H9 (cell line): ENCODE measurements at regions not wholly inside any gene's neighbourhood (a gene's known extent, or its start where the extent isn't known, plus 50 kb on each side); places are given as distances from the start of the nearest gene placed in this dataset.

Experiments
- DNase-seq: peaks from one replicate; pipeline ENCODE4 v3.0.0-alpha.2; 2017
- H2AFZ ChIP-seq: one replicate; pipeline ENCODE4 v1.6.1; 2013; ENCODE audit warnings: mild to moderate bottlenecking, low read length, control low read depth, moderate library complexity
- H2AK5ac ChIP-seq: 2 replicates; pipeline ENCODE4 v1.6.1; 2013; ENCODE audit warnings: low read length, control low read depth, mixed read lengths; ENCODE audit not compliant: insufficient read length
- H2BK120ac ChIP-seq: one replicate; pipeline ENCODE4 v1.6.1; 2013; ENCODE audit warnings: low read depth, mild to moderate bottlenecking, low read length, control low read depth, inconsistent platforms; ENCODE audit not compliant: poor library complexity, severe bottlenecking
- H2BK12ac ChIP-seq: 2 replicates; pipeline ENCODE4 v1.6.1; 2013; ENCODE audit warnings: low read length, control low read depth, mixed read lengths, low read depth; ENCODE audit not compliant: insufficient read length
- H2BK15ac ChIP-seq: 2 replicates; pipeline ENCODE4 v1.6.1; 2013; ENCODE audit warnings: low read depth, low read length, control low read depth
- H2BK20ac ChIP-seq: one replicate; pipeline ENCODE4 v1.6.1; 2013; ENCODE audit warnings: low read depth, mild to moderate bottlenecking, low read length, control low read depth, inconsistent platforms; ENCODE audit not compliant: poor library complexity, severe bottlenecking
- H2BK5ac ChIP-seq: 2 replicates; pipeline ENCODE4 v1.6.1; 2013; ENCODE audit warnings: low read length, control low read depth, mixed read lengths; ENCODE audit not compliant: insufficient read length
- H3K14ac ChIP-seq: 2 replicates; pipeline ENCODE4 v1.6.1; 2013; ENCODE audit warnings: low read length, control low read depth; ENCODE audit not compliant: insufficient read depth
- H3K18ac ChIP-seq: 2 replicates; pipeline ENCODE4 v1.6.1; 2013; ENCODE audit warnings: low read depth, mild to moderate bottlenecking, mixed read lengths, low read length, control low read depth; ENCODE audit not compliant: insufficient read length
- H3K23ac ChIP-seq: 2 replicates; pipeline ENCODE4 v1.6.1; 2013; ENCODE audit warnings: low read length, control low read depth, mixed read lengths, low read depth; ENCODE audit not compliant: insufficient read length
- H3K23me2 ChIP-seq: 2 replicates; pipeline ENCODE4 v1.6.1; 2013; ENCODE audit warnings: low read depth, mild to moderate bottlenecking, mixed read lengths, low read length, control low read depth; ENCODE audit not compliant: insufficient read length, poor library complexity, severe bottlenecking
- H3K27ac ChIP-seq: 2 replicates; pipeline ENCODE4 v1.5.1; 2013; ENCODE audit warnings: low read length, control low read depth, mixed read lengths, low read depth; ENCODE audit not compliant: insufficient read length
- H3K27me3 ChIP-seq: 2 replicates; pipeline ENCODE4 v1.6.1; 2013; ENCODE audit warnings: low read length, control low read depth, inconsistent platforms; ENCODE audit not compliant: insufficient read depth
- H3K4ac ChIP-seq: 2 replicates; pipeline ENCODE4 v1.6.1; 2013; ENCODE audit warnings: low read depth, mild to moderate bottlenecking, control low read depth, inconsistent platforms, low read length, moderate library complexity
- H3K4me1 ChIP-seq: 2 replicates; pipeline ENCODE4 v1.6.1; 2013; ENCODE audit warnings: low read length, control low read depth, inconsistent platforms; ENCODE audit not compliant: insufficient read depth
- H3K4me2 ChIP-seq: 2 replicates; pipeline ENCODE4 v1.6.1; 2013; ENCODE audit warnings: low read length, control low read depth, mixed read lengths; ENCODE audit not compliant: insufficient read length, insufficient read depth
- H3K56ac ChIP-seq: 2 replicates; pipeline ENCODE4 v1.6.1; 2013; ENCODE audit warnings: low read depth, mild to moderate bottlenecking, mixed read lengths, low read length, control low read depth; ENCODE audit not compliant: insufficient read length
- H3K79me1 ChIP-seq: 2 replicates; pipeline ENCODE4 v1.6.1; 2013; ENCODE audit warnings: low read depth, mild to moderate bottlenecking, moderate library complexity, low read length, control low read depth, inconsistent platforms; ENCODE audit not compliant: insufficient read depth, poor library complexity, severe bottlenecking
- H3K79me2 ChIP-seq: 2 replicates; pipeline ENCODE4 v1.6.1; 2013; ENCODE audit warnings: low read length, control low read depth, inconsistent platforms; ENCODE audit not compliant: insufficient read depth
- H3K9ac ChIP-seq: 2 replicates; pipeline ENCODE4 v1.6.1; 2013; ENCODE audit warnings: low read length, control low read depth, mixed read lengths; ENCODE audit not compliant: insufficient read length; ENCODE audit errors: extremely low read depth
- H3K9me3 ChIP-seq: one replicate; pipeline ENCODE4 v1.6.1; 2013; ENCODE audit warnings: low read depth, low read length, inconsistent platforms; ENCODE audit not compliant: control insufficient read depth
- H3T11ph ChIP-seq: one replicate; pipeline ENCODE4 v1.6.1; 2013; ENCODE audit warnings: mild to moderate bottlenecking, low read length, control low read depth, inconsistent platforms
- H4K20me1 ChIP-seq: one replicate; pipeline ENCODE4 v1.6.1; 2013; ENCODE audit not compliant: control insufficient read depth, insufficient read length, insufficient read depth
- H4K5ac ChIP-seq: 2 replicates; pipeline ENCODE4 v1.6.1; 2013; ENCODE audit warnings: low read depth, mild to moderate bottlenecking, mixed read lengths, low read length, control low read depth; ENCODE audit not compliant: insufficient read length
- H4K8ac ChIP-seq: replicated peaks from 2 replicates; pipeline ENCODE4 v1.6.1; 2013; ENCODE audit warnings: low read length, control low read depth, mixed read lengths, low read depth; ENCODE audit not compliant: insufficient read length
- H4K91ac ChIP-seq: 2 replicates; pipeline ENCODE4 v1.6.1; 2013; ENCODE audit warnings: low read depth, mild to moderate bottlenecking, moderate library complexity, mixed read lengths, low read length, control low read depth; ENCODE audit not compliant: insufficient read length
- H3K27ac Mint-ChIP-seq, 3 experiments: 2 replicates in 2 of 3; 3 replicates in 1 of 3; pipeline ENCODE4 v1.8.0; 2020 to 2021; ENCODE audit warnings: mixed read lengths in 3 of 3, mild to moderate bottlenecking in 1 of 3, moderate library complexity in 1 of 3
- H3K27me3 Mint-ChIP-seq: 2 replicates; pipeline ENCODE4 v1.8.0; 2021; ENCODE audit warnings: low read depth, mild to moderate bottlenecking, moderate library complexity, mixed read lengths
- H3K36me3 Mint-ChIP-seq, 3 experiments: 2 replicates in 2 of 3; 3 replicates in 1 of 3; pipeline ENCODE4 v1.8.0; 2020 to 2021; ENCODE audit warnings: low read depth in 3 of 3, mixed read lengths in 3 of 3; ENCODE audit not compliant: insufficient read depth in 1 of 3
- H3K4me1 Mint-ChIP-seq, 2 experiments: 2 replicates each; pipeline ENCODE4 v1.8.0; 2020; ENCODE audit warnings: mixed read lengths in 2 of 2
- H3K4me3 Mint-ChIP-seq, 2 experiments: 2 replicates in 1 of 2; 3 replicates in 1 of 2; pipeline ENCODE4 v1.8.0; 2020 to 2021; ENCODE audit warnings: mild to moderate bottlenecking in 2 of 2, mixed read lengths in 2 of 2, moderate library complexity in 1 of 2
- H3K9me3 Mint-ChIP-seq, 2 experiments: 2 replicates in 1 of 2; 3 replicates in 1 of 2; pipeline ENCODE4 v1.8.0; 2020; ENCODE audit warnings: mild to moderate bottlenecking in 2 of 2, mixed read lengths in 2 of 2, moderate library complexity in 1 of 2
- WGBS: extraction: QIAGEN DNeasy Blood & Tissue Kit; methylation state at CpG from one replicate; pipeline ENCODE4 v1.1.7; 2013; ENCODE audit warnings: missing lambda C conversion rate, low lambda C conversion rate, mixed read lengths; ENCODE audit not compliant: insufficient read length; ENCODE audit errors: extremely low coverage; 5-methylcytosine and 5-hydroxymethylcytosine counted together
- TF ChIP-seq, protein P1 (sequence below): fragments of 200-600 bp; sonication (generic); conservative IDR thresholded peaks from 3 replicates; pipeline ENCODE4 v1.8.0; 2021; ENCODE audit warnings: antibody characterized with exemption, mild to moderate bottlenecking

DNA sequence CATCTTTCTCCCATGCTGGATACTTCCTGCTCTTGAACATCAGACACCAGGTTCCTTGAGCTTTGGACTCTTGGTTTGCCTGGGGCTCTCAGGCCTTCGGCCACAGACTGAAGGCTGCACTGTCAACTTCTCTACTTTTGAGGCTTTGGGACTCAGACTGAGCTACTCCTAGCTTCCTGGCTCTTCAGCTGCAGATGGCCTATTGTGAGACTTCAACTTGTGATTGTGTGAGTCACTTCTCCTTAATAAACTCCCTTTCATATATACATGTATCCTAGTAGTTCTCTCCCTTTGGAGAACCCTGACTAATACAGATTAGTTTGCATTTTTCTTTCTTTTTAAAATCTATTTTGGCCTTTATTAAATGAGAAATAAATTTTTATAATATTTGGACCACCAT is 276.2 kb upstream of the SEMA3C start:
- H2AFZ ChIP-seq = no peak overlapping the region
- no peak overlapping the region for H3K23ac ChIP-seq
- no peaks in the 10 kb centered on the region for H3K4me1 Mint-ChIP-seq
- H2BK120ac ChIP-seq = no peak overlapping the region
- DNase-seq = no peak
- no peak overlapping the region for H3T11ph ChIP-seq
- no peak overlapping the region for H3K27ac Mint-ChIP-seq
- no peak overlapping the region for H3K18ac ChIP-seq
- no peaks in the 10 kb centered on the region for H3K27me3 ChIP-seq
- no peak overlapping the region for H3K4me2 ChIP-seq
- no peak overlapping the region for H3K9ac ChIP-seq
- no peaks in the 10 kb centered on the region for H4K20me1 ChIP-seq
- no peak overlapping the region for H3K56ac ChIP-seq
- no peaks in the 10 kb centered on the region for H3K9me3 ChIP-seq
- H3K27ac ChIP-seq = no peak overlapping the region
- H3K79me2 ChIP-seq = no peaks in the 10 kb centered on the region
- no peak overlapping the region for H3K4ac ChIP-seq
- H2BK15ac ChIP-seq = no peak overlapping the region
- H4K91ac ChIP-seq = no peak overlapping the region
- H3K4me3 Mint-ChIP-seq = no peak overlapping the region
- H2BK5ac ChIP-seq = no peak overlapping the region
- H4K5ac ChIP-seq = no peak overlapping the region
- no peak overlapping the region for H2BK12ac ChIP-seq
- no peaks in the 10 kb centered on the region for H3K9me3 Mint-ChIP-seq
- H2AK5ac ChIP-seq = no peak overlapping the region
- H3K4me1 ChIP-seq = no peaks in the 10 kb centered on the region
- no peak overlapping the region for H3K14ac ChIP-seq
- H3K27me3 Mint-ChIP-seq = no peaks in the 10 kb centered on the region
- TF ChIP-seq, protein P1, sequence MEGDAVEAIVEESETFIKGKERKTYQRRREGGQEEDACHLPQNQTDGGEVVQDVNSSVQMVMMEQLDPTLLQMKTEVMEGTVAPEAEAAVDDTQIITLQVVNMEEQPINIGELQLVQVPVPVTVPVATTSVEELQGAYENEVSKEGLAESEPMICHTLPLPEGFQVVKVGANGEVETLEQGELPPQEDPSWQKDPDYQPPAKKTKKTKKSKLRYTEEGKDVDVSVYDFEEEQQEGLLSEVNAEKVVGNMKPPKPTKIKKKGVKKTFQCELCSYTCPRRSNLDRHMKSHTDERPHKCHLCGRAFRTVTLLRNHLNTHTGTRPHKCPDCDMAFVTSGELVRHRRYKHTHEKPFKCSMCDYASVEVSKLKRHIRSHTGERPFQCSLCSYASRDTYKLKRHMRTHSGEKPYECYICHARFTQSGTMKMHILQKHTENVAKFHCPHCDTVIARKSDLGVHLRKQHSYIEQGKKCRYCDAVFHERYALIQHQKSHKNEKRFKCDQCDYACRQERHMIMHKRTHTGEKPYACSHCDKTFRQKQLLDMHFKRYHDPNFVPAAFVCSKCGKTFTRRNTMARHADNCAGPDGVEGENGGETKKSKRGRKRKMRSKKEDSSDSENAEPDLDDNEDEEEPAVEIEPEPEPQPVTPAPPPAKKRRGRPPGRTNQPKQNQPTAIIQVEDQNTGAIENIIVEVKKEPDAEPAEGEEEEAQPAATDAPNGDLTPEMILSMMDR = no peak
- H2BK20ac ChIP-seq = no peak overlapping the region
- no CpG with 5 or more reads among the region's 1 CpG for WGBS
- H3K23me2 ChIP-seq = no peaks in the 10 kb centered on the region
- no peaks in the 10 kb centered on the region for H3K79me1 ChIP-seq
- H3K36me3 Mint-ChIP-seq = no peaks in the 10 kb centered on the region
- H4K8ac ChIP-seq = no peak overlapping the region
